Activated T-helper 17 cell treated with anti-CD3 and anti-CD28 coated beads, Interleukin-2, amount 50 U/mL, for 72 hours (primary cell): ENCODE measurements at regions not wholly inside any gene's neighbourhood (a gene's known extent, or its start where the extent isn't known, plus 50 kb on each side); places are given as distances from the start of the nearest gene placed in this dataset.

Source experiments
- ATAC-seq: fragments of 150-1000 bp; cut with Tn5 transposase; replicated peaks from 2 replicates; pipeline ENCODE4 v1.10.0; 2021; ENCODE audit warnings: mild to moderate bottlenecking, moderate library complexity
- H3K27ac Mint-ChIP-seq: one replicate; pipeline ENCODE4 v1.8.0; 2022; ENCODE audit warnings: mixed read lengths
- H3K27me3 Mint-ChIP-seq: one replicate; pipeline ENCODE4 v1.8.0; 2022; ENCODE audit warnings: mixed read lengths
- H3K36me3 Mint-ChIP-seq: one replicate; pipeline ENCODE4 v1.8.0; 2022; ENCODE audit warnings: low read depth, mild to moderate bottlenecking, mixed read lengths
- H3K4me1 Mint-ChIP-seq: one replicate; pipeline ENCODE4 v1.8.0; 2022; ENCODE audit warnings: mixed read lengths
- H3K4me3 Mint-ChIP-seq: one replicate; pipeline ENCODE4 v1.8.0; 2022; ENCODE audit warnings: mild to moderate bottlenecking, mixed read lengths
- H3K9me3 Mint-ChIP-seq: one replicate; pipeline ENCODE4 v1.8.0; 2022; ENCODE audit warnings: mixed read lengths

DNA sequence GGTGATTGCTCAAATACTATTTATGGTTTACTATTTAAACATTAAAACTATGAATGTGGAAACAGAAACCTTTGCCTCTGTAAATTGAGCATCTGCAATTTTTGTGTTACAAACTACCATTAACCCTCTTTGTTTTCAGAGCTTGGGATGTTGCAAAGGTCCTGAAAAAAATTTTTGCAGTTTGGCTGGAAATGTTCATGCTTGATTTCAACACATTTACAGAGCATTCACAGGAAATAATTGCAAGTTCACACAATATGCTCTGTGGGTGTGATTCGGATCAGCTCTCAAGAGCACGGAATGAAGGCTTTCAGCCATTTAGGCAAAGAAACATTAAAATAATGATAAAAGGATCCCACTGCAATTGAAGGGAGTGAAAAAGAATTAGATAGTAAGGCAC lies 232.9 kb downstream of the ATP23 start:
- Mint-ChIP-seq H3K4me1 (no peaks in the 10 kb centered on the region), H3K27ac (no peak overlapping the region), H3K27me3 (peaks cover 36% of the 10 kb centered on the region), H3K9me3 (no peaks in the 10 kb centered on the region), H3K4me3 (no peak overlapping the region), H3K36me3 (no peaks in the 10 kb centered on the region)
- ATAC-seq, result no peak

DNA sequence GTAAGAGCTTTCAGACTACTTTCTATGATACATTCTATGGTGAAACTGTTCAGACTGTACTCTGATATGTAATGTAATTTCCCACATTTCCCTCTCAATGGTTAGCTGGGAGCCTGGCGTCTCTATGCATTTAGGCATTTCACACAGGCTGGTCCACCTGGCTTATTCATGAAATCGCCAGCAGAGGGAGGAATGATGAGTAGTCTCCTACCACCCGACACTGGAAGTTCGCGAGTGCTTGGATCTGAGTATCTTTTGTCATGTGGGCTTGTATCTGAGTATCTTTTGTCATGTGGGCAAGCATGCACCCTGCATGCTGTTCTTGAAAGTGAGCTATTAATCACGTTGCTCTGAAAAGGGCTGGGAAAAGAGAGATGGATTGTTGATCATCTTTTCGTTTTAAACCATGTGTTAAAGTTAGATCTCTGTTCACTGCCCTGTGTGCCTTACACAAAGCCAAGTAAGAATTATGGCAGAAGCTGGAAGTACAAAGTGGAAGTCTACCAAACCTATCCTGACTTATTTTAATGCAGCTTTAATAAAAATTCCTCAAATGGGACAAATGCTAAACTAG lies 235.0 kb downstream of the ATP23 start:
- Mint-ChIP-seq H3K36me3 (no peaks in the 10 kb centered on the region), H3K4me3 (no peak overlapping the region), H3K9me3 (no peaks in the 10 kb centered on the region), H3K27ac (no peak overlapping the region), H3K4me1 (no peaks in the 10 kb centered on the region), H3K27me3 (peaks cover 33% of the 10 kb centered on the region)
- no peak for ATAC-seq

DNA sequence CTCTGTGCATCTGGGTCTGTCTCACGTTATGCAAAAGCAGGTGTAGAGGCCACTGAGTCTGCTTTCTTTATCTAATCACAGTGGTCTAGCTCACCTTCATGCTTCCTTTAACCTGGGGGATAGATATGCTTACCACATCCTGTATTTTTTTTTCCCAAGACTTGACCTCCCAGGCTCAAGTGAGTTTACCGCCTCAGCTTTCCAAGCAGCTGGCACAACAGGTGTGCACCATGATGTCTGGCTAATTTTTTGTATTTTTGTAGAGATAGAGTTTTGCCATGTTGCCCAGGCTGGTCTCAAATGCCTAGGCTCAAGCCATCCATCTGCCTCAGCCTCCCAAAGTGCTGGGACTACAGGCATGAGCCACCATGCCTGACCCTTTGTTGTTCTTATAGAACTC lies 236.0 kb downstream of the ATP23 start:
- Mint-ChIP-seq H3K27ac (no peak overlapping the region), H3K36me3 (no peaks in the 10 kb centered on the region), H3K9me3 (no peaks in the 10 kb centered on the region), H3K4me3 (no peak overlapping the region), H3K4me1 (no peaks in the 10 kb centered on the region), H3K27me3 (peaks cover 33% of the 10 kb centered on the region)
- no peak for ATAC-seq

GRCh38 chr12:58184212-58184611 lies 242.8 kb downstream of the ATP23 start:
- H3K36me3 Mint-ChIP-seq, result no peaks in the 10 kb centered on the region
- no peak overlapping the region for H3K27ac Mint-ChIP-seq
- no peak for ATAC-seq
- H3K27me3 Mint-ChIP-seq, result peaks cover 8% of the 10 kb centered on the region
- no peak overlapping the region for H3K4me3 Mint-ChIP-seq
- no peaks in the 10 kb centered on the region for H3K4me1 Mint-ChIP-seq
- H3K9me3 Mint-ChIP-seq, result peaks cover 5% of the 10 kb centered on the region

- H3K27me3 Mint-ChIP-seq, result peaks cover 8% of the 10 kb centered on the region
These were observed 245.0 kb downstream of the ATP23 start for GRCh38 chr12:58186401-58186800.

DNA sequence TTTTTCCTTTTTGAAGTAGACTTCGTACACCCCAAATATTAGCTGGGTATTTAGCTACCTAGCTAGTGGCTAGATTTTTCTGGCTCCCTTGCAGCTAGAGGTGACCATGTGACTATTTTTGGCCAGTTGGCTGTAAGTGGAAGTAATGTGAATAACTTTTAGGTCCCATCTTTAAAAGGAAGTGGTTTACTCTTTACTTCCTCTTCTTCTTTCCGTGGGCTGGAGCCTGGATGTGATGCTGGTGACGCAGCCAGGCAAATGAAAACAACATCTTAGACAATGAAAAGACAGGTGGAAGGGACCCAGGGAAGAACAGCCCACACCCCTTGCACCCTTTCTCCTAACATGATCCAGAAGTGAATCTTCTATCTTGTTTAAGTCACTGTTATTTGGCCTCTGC lies 245.5 kb downstream of the ATP23 start:
- Mint-ChIP-seq H3K27ac (no peak overlapping the region), H3K4me1 (no peaks in the 10 kb centered on the region), H3K36me3 (no peaks in the 10 kb centered on the region), H3K9me3 (peaks cover 5% of the 10 kb centered on the region), H3K27me3 (peaks cover 6% of the 10 kb centered on the region), H3K4me3 (no peak overlapping the region)
- ATAC-seq, result no peak

More at GRCh38 chr12:58186401-58186800, 245.0 kb downstream of the ATP23 start:
- no peak overlapping the region for H3K27ac Mint-ChIP-seq
- H3K4me3 Mint-ChIP-seq, result no peak overlapping the region
- no peaks in the 10 kb centered on the region for H3K4me1 Mint-ChIP-seq
- peaks cover 5% of the 10 kb centered on the region for H3K9me3 Mint-ChIP-seq
- H3K36me3 Mint-ChIP-seq, result no peaks in the 10 kb centered on the region
- ATAC-seq, result no peak

- Mint-ChIP-seq H3K27me3 (no peaks in the 10 kb centered on the region), H3K36me3 (no peaks in the 10 kb centered on the region), H3K4me1 (no peaks in the 10 kb centered on the region), H3K4me3 (no peak overlapping the region), H3K27ac (no peak overlapping the region), H3K9me3 (peaks cover 5% of the 10 kb centered on the region)
- ATAC-seq, result no peak
These were observed 247.7 kb downstream of the ATP23 start for GRCh38 chr12:58189030-58189429.

GRCh38 chr12:58189893-58190292 lies 248.5 kb downstream of the ATP23 start:
- Mint-ChIP-seq H3K4me1 (no peaks in the 10 kb centered on the region), H3K27me3 (peaks cover 3% of the 10 kb centered on the region), H3K36me3 (no peaks in the 10 kb centered on the region), H3K27ac (no peak overlapping the region), H3K4me3 (no peak overlapping the region), H3K9me3 (peaks cover 5% of the 10 kb centered on the region)
- no peak for ATAC-seq

DNA sequence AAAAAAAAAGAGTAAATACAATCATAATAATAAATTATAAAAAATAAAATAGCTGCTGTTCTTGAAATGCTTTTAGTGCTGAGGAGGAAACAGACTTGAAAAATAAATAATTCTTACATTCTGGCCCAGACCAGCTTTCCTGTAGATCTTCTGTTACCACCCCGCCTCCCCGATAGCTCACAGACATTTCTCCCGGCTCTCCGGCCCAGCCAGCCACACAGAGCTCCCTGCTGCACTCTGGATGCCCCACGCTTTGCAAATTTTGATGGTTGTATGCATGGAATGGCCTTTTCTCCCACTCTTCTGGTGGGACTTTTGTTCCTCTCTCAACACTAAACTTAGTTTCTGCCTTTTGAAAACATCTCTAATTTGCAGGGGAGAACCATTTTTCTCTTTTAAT lies 249.3 kb downstream of the ATP23 start:
- ATAC-seq, result no peak
- H3K27ac Mint-ChIP-seq, result no peak overlapping the region
- H3K27me3 Mint-ChIP-seq, result peaks cover 8% of the 10 kb centered on the region
- peaks cover 2% of the 10 kb centered on the region for H3K9me3 Mint-ChIP-seq
- no peaks in the 10 kb centered on the region for H3K4me1 Mint-ChIP-seq
- no peak overlapping the region for H3K4me3 Mint-ChIP-seq
- no peaks in the 10 kb centered on the region for H3K36me3 Mint-ChIP-seq

- H3K27me3 Mint-ChIP-seq, result peaks cover 40% of the 10 kb centered on the region
- H3K4me3 Mint-ChIP-seq, result no peak overlapping the region
- ATAC-seq, result no peak
- no peak overlapping the region for H3K27ac Mint-ChIP-seq
- no peaks in the 10 kb centered on the region for H3K4me1 Mint-ChIP-seq
- H3K36me3 Mint-ChIP-seq, result no peaks in the 10 kb centered on the region
- H3K9me3 Mint-ChIP-seq, result peaks cover 4% of the 10 kb centered on the region
These were observed 255.6 kb downstream of the ATP23 start for GRCh38 chr12:58196971-58197370.

DNA sequence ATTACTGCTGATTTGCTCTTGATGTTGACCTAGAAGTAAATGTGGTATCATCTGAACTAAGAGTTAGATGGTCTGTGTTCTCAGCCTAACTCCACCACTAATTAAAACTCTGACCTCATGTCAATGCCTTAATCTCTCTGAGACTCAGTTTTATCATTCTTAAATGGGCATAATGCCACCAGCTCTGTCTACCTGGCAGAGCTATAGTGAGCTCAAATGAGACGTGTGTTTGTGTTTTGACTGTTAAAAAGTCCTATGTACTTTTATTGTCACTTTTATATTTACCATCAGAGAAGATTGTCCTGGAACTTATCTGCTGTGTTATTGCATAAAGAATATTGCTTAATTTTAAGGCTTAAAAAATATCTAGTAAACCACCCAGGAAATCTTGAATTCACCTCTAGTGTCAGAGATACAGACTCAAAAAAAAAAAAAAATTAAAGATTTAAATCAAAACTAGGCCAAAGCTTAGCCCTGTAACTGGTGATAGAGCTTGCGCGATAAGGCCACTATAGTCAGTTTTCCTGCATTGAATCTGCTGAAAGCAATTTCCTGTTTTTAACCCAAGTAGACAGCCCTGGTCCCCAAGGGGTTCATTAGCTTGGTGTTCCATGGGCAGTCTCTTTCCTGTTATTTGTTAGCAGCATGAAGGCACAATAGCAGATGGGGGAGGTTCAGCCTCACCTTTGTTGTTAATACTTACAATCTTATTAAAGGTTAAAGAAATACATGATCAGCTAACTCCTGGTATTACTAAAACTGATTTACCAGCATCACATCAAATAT lies 261.8 kb downstream of the ATP23 start:
- H3K4me3 Mint-ChIP-seq, result no peak overlapping the region
- H3K36me3 Mint-ChIP-seq, result no peaks in the 10 kb centered on the region
- peaks cover 22% of the 10 kb centered on the region for H3K27me3 Mint-ChIP-seq
- H3K27ac Mint-ChIP-seq, result no peak overlapping the region
- no peaks in the 10 kb centered on the region for H3K4me1 Mint-ChIP-seq
- ATAC-seq, result no peak
- no peaks in the 10 kb centered on the region for H3K9me3 Mint-ChIP-seq

GRCh38 chr12:58204071-58204470 lies 262.7 kb downstream of the ATP23 start:
- no peak overlapping the region for H3K27ac Mint-ChIP-seq
- no peaks in the 10 kb centered on the region for H3K9me3 Mint-ChIP-seq
- H3K36me3 Mint-ChIP-seq, result no peaks in the 10 kb centered on the region
- ATAC-seq, result no peak
- no peak overlapping the region for H3K4me3 Mint-ChIP-seq
- H3K27me3 Mint-ChIP-seq, result peaks cover 16% of the 10 kb centered on the region
- no peaks in the 10 kb centered on the region for H3K4me1 Mint-ChIP-seq

GRCh38 chr12:58206876-58207275 lies 265.5 kb downstream of the ATP23 start:
- ATAC-seq, result no peak
- Mint-ChIP-seq H3K27me3 (peaks cover 3% of the 10 kb centered on the region), H3K27ac (no peak overlapping the region), H3K4me3 (no peak overlapping the region), H3K36me3 (no peaks in the 10 kb centered on the region), H3K4me1 (no peaks in the 10 kb centered on the region), H3K9me3 (no peaks in the 10 kb centered on the region)

DNA sequence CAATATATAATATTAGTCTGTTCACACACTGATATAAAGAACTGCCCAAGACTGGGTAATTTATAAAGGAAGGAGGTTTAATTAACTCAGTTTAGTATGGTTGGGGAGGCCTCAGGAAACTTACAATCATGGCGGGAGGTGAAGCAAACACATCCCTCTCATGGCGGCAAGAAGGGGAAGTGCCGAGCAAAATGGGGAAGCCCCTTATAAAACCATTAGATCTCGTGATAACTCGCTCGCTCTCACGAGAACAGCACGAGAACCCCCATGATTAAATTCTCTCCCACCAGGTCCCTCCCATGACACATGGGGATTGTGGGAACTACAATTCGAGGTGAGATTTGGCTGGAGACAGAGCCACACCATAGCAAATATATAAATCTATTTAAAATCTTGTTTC lies 269.8 kb downstream of the ATP23 start:
- Mint-ChIP-seq H3K36me3 (no peaks in the 10 kb centered on the region), H3K9me3 (no peaks in the 10 kb centered on the region), H3K27ac (no peak overlapping the region), H3K4me1 (no peaks in the 10 kb centered on the region), H3K27me3 (peaks cover 10% of the 10 kb centered on the region), H3K4me3 (no peak overlapping the region)
- no peak for ATAC-seq

GRCh38 chr12:58217130-58217529 lies 275.8 kb downstream of the ATP23 start:
- H3K4me3 Mint-ChIP-seq, result no peak overlapping the region
- peaks cover 7% of the 10 kb centered on the region for H3K27me3 Mint-ChIP-seq
- no peaks in the 10 kb centered on the region for H3K9me3 Mint-ChIP-seq
- H3K27ac Mint-ChIP-seq, result no peak overlapping the region
- no peaks in the 10 kb centered on the region for H3K36me3 Mint-ChIP-seq
- H3K4me1 Mint-ChIP-seq, result no peaks in the 10 kb centered on the region
- no peak for ATAC-seq
